ENCODE measurements at regions not wholly inside any gene's neighbourhood (a gene's known extent, or its start where the extent isn't known, plus 50 kb on each side); places are given as distances from the start of the nearest gene placed in this dataset.

DNA sequence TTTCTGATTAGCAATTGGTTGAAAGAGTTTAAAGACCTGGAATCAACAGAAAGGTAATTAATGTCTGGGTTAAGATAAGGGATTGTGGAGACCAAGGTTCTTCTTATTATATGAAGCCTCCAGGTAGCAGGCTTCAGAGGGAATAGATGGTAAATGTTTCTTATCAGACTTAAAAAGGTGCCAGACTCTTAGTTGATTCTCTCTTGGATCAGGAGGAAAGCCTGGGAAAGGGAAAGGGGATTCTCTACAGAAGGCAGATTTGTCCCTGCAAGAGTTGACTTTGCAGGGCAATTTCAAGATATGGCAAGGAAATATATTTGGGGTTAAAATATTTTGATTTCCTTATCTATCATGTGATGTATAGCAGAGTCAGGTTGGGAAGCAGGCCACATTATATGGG lies 153.1 kb upstream of the ARL4C start:
- no peak overlapping the region for H3K4me3 ChIP-seq (ENCODE audit: low read length)
- TF ChIP-seq, protein P1, sequence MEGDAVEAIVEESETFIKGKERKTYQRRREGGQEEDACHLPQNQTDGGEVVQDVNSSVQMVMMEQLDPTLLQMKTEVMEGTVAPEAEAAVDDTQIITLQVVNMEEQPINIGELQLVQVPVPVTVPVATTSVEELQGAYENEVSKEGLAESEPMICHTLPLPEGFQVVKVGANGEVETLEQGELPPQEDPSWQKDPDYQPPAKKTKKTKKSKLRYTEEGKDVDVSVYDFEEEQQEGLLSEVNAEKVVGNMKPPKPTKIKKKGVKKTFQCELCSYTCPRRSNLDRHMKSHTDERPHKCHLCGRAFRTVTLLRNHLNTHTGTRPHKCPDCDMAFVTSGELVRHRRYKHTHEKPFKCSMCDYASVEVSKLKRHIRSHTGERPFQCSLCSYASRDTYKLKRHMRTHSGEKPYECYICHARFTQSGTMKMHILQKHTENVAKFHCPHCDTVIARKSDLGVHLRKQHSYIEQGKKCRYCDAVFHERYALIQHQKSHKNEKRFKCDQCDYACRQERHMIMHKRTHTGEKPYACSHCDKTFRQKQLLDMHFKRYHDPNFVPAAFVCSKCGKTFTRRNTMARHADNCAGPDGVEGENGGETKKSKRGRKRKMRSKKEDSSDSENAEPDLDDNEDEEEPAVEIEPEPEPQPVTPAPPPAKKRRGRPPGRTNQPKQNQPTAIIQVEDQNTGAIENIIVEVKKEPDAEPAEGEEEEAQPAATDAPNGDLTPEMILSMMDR (conservative IDR thresholded peaks at IDR 0.05; ENCODE audit: low read length), result no peak
- no peak for DNase-seq (ENCODE audit: low read depth)

DNA sequence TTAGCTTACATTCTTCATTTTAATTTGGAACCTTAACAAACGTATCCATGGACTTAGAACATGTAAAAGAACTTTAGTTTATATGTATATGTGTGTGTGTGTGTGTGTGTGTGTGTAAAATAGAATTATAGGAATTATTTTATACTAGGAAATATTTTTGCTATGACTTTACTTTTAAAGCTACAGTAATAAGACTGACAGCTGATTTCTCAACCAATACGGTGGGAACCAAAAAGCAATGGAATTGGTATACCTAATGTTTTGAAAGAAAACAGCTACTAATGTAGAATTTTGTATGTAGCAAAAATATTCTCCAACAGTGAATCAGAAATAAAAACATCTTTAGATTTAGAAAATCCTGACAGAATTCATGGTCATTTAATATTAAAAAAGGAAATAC lies 146.5 kb upstream of the ARL4C start:
- TF ChIP-seq, protein P1 (conservative IDR thresholded peaks at IDR 0.05; ENCODE audit: low read length), result no peak
- no peak overlapping the region for H3K4me3 ChIP-seq (ENCODE audit: low read length)
- no peak for DNase-seq (ENCODE audit: low read depth)

DNA sequence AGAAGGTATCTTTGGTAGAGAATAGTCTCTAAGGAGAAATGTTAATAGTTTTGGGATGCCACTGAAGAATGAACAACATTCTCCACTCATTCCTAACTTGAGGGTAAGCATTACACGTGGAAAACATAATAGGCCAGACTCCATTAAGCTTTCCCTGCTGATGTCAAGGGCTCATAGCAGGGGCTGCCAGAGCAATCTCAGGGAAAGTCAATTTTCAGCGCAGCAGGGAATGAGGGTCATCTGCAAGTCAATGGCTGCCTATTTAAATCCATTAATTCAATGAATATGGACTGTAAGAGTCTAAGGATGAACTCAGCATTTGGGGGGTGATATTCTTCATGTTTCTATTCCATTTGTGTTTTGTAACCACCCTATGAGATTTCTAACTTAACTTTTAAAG lies 144.2 kb upstream of the ARL4C start:
- DNase-seq (ENCODE audit: low read depth), result no peak
- TF ChIP-seq, protein P1 (conservative IDR thresholded peaks at IDR 0.05; ENCODE audit: low read length), result no peak
- H3K4me3 ChIP-seq (ENCODE audit: low read length), result no peak overlapping the region

DNA sequence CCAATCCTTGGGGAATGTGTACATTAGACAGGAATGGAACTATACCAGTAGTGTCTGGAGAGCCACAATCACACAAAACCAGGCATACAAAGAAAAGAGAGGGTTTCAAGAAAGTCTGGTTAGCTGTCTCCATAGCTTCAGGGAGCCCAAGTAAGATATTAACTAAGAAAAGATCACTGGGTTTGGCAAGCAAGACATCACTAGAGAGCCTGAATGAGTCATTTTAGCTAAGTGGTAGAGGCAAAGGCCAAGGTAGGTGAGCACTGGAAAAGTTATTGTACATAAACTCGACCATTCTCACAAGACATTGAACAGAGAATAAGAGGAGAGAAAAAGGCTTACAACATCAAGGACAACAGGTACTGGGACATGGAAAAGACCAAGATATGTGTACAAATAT lies 143.8 kb upstream of the ARL4C start:
- TF ChIP-seq, protein P1 (conservative IDR thresholded peaks at IDR 0.05; ENCODE audit: low read length), result no peak
- DNase-seq (ENCODE audit: low read depth), result no peak
- no peak overlapping the region for H3K4me3 ChIP-seq (ENCODE audit: low read length)

DNA sequence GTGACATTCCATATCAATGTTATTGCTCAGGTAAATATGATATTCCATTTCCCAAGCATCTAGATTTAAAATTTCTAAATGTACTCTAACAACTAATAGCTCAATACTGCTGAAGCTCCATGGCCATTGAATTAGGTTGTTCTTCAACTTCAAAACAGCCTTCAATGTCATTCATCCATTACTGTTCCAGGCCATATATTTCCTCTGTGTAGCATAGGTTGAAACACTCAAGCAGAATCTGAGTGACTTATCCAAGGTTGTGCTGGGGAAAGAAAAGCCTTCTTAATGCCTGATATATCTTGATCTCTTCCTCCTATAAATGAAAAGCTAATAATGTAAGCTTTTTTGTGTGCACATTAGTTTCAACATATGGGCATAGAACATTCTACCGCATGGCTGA lies 142.1 kb upstream of the ARL4C start:
- no peak overlapping the region for H3K4me3 ChIP-seq (ENCODE audit: low read length)
- no peak for DNase-seq (ENCODE audit: low read depth)
- TF ChIP-seq, protein P1 (conservative IDR thresholded peaks at IDR 0.05; ENCODE audit: low read length), result no peak

DNA sequence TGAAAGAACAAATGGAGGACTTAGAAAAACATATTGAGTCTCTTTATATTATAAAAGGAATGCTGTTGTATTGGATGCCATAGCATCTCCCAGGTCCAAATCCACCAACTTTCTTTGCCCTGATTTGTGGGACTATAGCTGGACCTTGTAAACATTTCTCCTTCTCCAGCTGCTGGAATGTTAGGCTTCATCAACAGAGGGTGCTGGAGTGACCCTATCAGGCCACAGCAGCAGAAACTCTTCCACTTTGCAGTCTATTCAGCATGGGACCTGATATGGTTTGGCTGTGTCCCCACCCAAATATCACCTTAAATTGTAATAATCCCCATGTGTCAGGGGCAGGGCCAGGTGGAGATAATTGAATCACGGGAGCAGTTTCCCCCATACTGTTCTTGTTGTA lies 138.4 kb upstream of the ARL4C start:
- DNase-seq (ENCODE audit: low read depth), result no peak
- TF ChIP-seq, protein P1 (conservative IDR thresholded peaks at IDR 0.05; ENCODE audit: low read length), result 0 out of 2 replicates have a peak, but pooled peaks have one; percentile 6
- no peak overlapping the region for H3K4me3 ChIP-seq (ENCODE audit: low read length)

DNA sequence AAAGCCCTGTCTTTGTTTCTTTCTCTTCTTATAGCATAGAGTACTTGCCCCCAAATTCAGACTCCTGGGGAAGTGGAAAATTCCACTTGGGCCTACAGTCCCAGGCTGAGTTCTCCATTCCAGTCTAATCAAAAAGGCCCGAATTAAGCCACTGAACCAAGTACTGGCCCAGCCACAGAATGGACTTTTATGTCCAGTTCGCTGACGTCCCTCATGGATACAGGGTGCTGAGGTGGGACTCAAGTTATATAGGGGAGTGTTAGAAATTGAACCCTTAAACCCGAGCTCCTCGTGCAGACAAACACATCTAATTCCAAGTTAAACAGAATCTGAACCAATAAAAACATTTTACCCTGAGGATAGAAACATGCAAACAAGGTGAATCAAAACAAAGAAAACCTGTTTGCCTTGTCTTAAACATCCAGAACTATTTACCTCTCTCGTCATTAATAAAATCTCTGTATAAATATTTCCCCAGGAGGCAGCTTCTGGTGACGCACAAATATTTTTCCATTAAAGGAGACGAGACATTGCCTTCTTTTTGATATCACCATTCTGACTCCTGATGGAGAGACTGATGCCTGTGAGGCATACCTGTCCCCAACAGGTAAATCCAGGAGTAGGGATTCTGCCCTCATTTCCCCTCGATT lies 136.8 kb upstream of the ARL4C start:
- H3K4me3 ChIP-seq (ENCODE audit: low read length), result no peak overlapping the region
- TF ChIP-seq, protein P1 (conservative IDR thresholded peaks at IDR 0.05; ENCODE audit: low read length), result no peak
- no peak for DNase-seq (ENCODE audit: low read depth)
